ENCODE measurements at regions not wholly inside any gene's neighbourhood (a gene's known extent, or its start where the extent isn't known, plus 50 kb on each side); places are given as distances from the start of the nearest gene placed in this dataset.

DNA sequence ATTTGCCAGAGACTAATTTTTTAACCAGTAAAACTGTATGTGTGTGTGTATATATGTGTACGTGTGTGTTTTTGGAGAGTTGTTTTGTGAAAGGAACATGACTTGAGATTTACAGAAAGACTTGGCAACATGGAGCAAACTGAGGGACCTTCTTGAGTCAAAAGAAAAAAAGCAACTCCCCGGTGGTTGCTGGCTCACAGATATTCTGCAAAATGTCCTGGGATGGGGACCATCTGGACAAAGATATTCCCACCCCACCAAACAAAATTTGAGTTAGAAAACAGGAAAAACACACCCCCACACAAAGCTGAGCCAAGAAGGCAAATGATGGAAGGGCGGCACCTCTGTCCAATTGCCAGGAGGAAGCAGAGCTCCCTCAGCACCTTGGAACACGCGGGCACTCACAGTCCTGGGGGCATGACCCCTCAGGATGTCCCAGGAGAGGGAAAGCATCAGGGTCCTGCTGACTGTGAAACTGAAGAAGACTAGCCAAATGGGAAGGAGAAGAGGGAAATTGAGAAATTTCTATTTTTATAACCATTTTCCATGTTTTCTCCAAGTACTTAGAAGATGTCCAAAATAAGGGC lies 290.2 kb upstream of the ACVR2A start:
- H3K4me3 ChIP-seq: no peak overlapping the region
- no peak for TF ChIP-seq POLR2A (IDR thresholded peaks at IDR 0.05)
- TF ChIP-seq, protein P1, sequence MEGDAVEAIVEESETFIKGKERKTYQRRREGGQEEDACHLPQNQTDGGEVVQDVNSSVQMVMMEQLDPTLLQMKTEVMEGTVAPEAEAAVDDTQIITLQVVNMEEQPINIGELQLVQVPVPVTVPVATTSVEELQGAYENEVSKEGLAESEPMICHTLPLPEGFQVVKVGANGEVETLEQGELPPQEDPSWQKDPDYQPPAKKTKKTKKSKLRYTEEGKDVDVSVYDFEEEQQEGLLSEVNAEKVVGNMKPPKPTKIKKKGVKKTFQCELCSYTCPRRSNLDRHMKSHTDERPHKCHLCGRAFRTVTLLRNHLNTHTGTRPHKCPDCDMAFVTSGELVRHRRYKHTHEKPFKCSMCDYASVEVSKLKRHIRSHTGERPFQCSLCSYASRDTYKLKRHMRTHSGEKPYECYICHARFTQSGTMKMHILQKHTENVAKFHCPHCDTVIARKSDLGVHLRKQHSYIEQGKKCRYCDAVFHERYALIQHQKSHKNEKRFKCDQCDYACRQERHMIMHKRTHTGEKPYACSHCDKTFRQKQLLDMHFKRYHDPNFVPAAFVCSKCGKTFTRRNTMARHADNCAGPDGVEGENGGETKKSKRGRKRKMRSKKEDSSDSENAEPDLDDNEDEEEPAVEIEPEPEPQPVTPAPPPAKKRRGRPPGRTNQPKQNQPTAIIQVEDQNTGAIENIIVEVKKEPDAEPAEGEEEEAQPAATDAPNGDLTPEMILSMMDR (IDR thresholded peaks at IDR 0.05): no peak
- no peaks in the 10 kb centered on the region for H3K27me3 ChIP-seq
- H3K36me3 ChIP-seq: no peaks in the 10 kb centered on the region
- H3K4me1 ChIP-seq: peaks cover 0 to 6% (median 0%) of the 10 kb centered on the region in 4 donors
- H3K9me3 ChIP-seq: no peaks in the 10 kb centered on the region
- no peak for DNase-seq
- H3K27ac ChIP-seq: no peak overlapping the region

DNA sequence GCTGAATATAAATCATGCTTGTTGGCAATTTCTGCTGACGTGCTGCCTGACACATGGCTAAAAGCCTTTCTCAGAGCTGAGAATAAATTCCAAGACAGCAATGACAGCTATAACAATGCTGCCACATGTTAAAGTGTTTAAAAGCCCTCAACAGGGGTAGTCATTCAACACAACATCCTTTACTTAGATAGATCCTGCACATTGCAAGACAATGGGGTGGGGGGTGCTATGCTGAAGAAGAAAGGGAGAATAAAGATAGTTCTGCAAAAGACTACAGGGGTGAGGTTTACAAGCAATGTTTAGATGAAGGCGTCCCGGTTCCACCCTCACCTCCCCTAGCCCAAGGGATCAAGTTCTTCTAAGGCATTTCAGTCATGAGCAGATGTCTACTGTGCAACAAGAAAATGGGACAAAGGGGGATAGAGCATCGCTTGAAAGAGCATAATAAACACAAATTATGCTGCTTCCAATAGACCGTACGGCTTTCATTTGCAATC lies 291.0 kb upstream of the ACVR2A start:
- Histone ChIP-seq H3K4me1 (peaks cover 0 to 6% (median 0%) of the 10 kb centered on the region in 4 donors), H3K9me3 (no peaks in the 10 kb centered on the region), H3K36me3 (no peaks in the 10 kb centered on the region), H3K27ac (no peak overlapping the region), H3K4me3 (no peak overlapping the region), H3K27me3 (no peaks in the 10 kb centered on the region)
- DNase-seq: no peak
- TF ChIP-seq, protein P1 (IDR thresholded peaks at IDR 0.05): no peak
- TF ChIP-seq POLR2A (IDR thresholded peaks at IDR 0.05): no peak

DNA sequence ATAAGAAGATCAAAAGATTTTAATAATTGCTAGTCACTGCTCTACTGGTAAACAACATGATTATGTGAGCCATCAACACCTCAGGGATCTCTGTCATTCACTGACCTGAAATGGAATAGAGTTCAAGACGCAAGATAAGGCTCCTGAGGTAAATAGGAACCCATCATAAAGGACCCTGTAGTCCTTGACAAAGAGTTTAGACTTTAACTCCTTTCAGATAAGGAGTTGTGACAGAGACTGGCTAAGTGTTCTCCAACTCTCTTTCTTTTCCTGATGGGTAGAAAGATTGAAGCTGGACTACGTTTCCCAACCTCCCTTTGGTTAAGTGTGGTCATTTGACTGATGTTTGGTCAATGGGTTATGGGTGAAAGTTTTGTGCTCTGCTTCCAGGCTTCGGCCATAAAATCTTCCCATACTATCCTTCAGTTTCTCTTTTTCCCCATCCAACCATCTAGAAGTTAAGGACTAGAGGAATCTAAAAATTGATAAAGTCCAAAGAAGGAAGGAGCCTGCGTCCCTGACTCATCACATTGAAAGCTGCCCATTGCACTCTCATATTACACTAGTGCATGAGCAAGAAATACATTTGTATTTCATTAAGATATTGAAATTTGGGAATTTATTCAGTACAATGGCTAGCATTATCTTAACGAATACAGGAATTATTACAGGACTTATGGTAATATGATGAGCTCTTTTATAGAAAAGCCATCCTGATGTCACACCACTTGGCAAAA lies 293.7 kb upstream of the ACVR2A start:
- H3K27ac ChIP-seq: no peak overlapping the region
- no peaks in the 10 kb centered on the region for H3K36me3 ChIP-seq
- no peak for DNase-seq
- no peak for TF ChIP-seq POLR2A (IDR thresholded peaks at IDR 0.05)
- TF ChIP-seq, protein P1 (IDR thresholded peaks at IDR 0.05): no peak
- H3K4me1 ChIP-seq: no peaks in the 10 kb centered on the region
- no peak overlapping the region for H3K4me3 ChIP-seq
- no peaks in the 10 kb centered on the region for H3K9me3 ChIP-seq
- H3K27me3 ChIP-seq: no peaks in the 10 kb centered on the region

DNA sequence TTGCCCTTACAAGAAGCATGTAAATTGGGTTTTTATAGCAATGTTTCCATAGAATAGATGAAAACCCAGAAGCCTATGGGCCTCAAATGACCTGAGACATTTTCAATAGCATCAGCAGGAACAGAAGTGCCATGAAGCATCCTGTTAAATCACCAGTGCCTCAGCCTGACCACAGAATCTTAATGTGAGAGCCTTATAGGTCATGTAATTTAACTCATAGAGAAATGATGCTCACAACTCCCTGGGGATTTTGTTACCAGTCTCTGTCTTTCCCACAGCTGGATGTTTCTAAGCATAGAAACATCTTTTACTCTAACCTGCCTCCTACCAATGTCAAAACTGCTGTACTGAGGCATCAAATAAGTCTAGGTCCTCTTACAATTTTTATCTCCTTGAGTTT lies 295.8 kb upstream of the ACVR2A start:
- H3K4me3 ChIP-seq: no peak overlapping the region
- H3K27me3 ChIP-seq: no peaks in the 10 kb centered on the region
- H3K36me3 ChIP-seq: no peaks in the 10 kb centered on the region
- H3K4me1 ChIP-seq: no peaks in the 10 kb centered on the region
- no peak for TF ChIP-seq POLR2A (IDR thresholded peaks at IDR 0.05)
- TF ChIP-seq, protein P1 (IDR thresholded peaks at IDR 0.05): no peak
- no peak overlapping the region for H3K27ac ChIP-seq
- no peak for DNase-seq
- H3K9me3 ChIP-seq: no peaks in the 10 kb centered on the region

DNA sequence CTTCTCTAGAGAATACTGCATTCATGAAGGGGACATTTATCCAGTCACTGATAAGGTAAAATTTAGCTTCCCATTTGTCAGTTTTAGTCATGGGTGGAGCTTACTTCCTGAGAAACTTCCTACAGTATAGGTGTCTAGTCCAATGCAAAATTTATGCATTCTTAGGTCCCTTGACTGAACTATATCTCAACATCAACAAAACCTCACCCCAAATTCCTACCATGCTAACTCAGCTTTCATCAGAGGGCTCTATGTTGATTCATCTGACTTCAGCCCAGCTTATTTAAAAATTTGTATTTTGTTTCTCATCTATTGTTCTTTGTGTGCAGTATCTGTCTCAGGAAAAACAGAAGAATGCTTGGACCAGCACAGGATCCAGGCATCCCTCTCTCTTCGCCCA lies 296.4 kb upstream of the ACVR2A start:
- H3K9me3 ChIP-seq: no peaks in the 10 kb centered on the region
- no peaks in the 10 kb centered on the region for H3K27me3 ChIP-seq
- no peak overlapping the region for H3K4me3 ChIP-seq
- DNase-seq: no peak
- TF ChIP-seq POLR2A (IDR thresholded peaks at IDR 0.05): no peak
- TF ChIP-seq, protein P1 (IDR thresholded peaks at IDR 0.05): no peak
- H3K36me3 ChIP-seq: no peaks in the 10 kb centered on the region
- H3K27ac ChIP-seq: no peak overlapping the region
- H3K4me1 ChIP-seq: no peaks in the 10 kb centered on the region

Measured in Peyer's patch (tissue), 4 donors.